ENCODE measurements at regions not wholly inside any gene's neighbourhood (a gene's known extent, or its start where the extent isn't known, plus 50 kb on each side); places are given as distances from the start of the nearest gene placed in this dataset.
A peak's percentile ranks its signal among the peaks of the same experiment; 100 is the strongest.
"Not testable (repeated sequence)": the region's sequence is repeated elsewhere in the genome, so short reads cannot be mapped to it uniquely, and the experiment has no call there.

GRCh38 chr5:158061451-158061850 lies 202.5 kb upstream of the CLINT1 start:
- no peak for DNase-seq (ENCODE audit: low spot score)

GRCh38 chr5:158060212-158060611 lies 201.3 kb upstream of the CLINT1 start:
- DNase-seq (ENCODE audit: low spot score) = no peak

GRCh38 chr5:158058208-158059120 lies 199.5 kb upstream of the CLINT1 start:
- no peak for DNase-seq (ENCODE audit: low spot score)

- DNase-seq (ENCODE audit: low spot score) = no peak
These were observed 197.3 kb upstream of the CLINT1 start for GRCh38 chr5:158056130-158056825.

- no peak for DNase-seq (ENCODE audit: low spot score)
These were observed 196.2 kb upstream of the CLINT1 start for GRCh38 chr5:158055111-158055501.

- DNase-seq (ENCODE audit: low spot score) = peak; percentile 40
These were observed 195.5 kb upstream of the CLINT1 start for GRCh38 chr5:158054223-158055110.

GRCh38 chr5:158051036-158051435 lies 192.1 kb upstream of the CLINT1 start:
- DNase-seq (ENCODE audit: low spot score) = no peak

- DNase-seq (ENCODE audit: low spot score) = no peak
These were observed 191.5 kb upstream of the CLINT1 start for GRCh38 chr5:158050421-158050820.

GRCh38 chr5:158049459-158049858 lies 190.5 kb upstream of the CLINT1 start:
- DNase-seq (ENCODE audit: low spot score) = no peak

- no peak for DNase-seq (ENCODE audit: low spot score)
These were observed 186.8 kb upstream of the CLINT1 start for GRCh38 chr5:158045696-158046095.

- no peak for DNase-seq (ENCODE audit: low spot score)
These were observed 181.0 kb upstream of the CLINT1 start for GRCh38 chr5:158039911-158040347.

- no peak for DNase-seq (ENCODE audit: low spot score)
These were observed 180.5 kb upstream of the CLINT1 start for GRCh38 chr5:158039441-158039840.

GRCh38 chr5:158036983-158037595 lies 178.1 kb upstream of the CLINT1 start:
- DNase-seq (ENCODE audit: low spot score) = not testable (repeated sequence)

GRCh38 chr5:158034586-158034985 lies 175.6 kb upstream of the CLINT1 start:
- DNase-seq (ENCODE audit: low spot score) = not testable (repeated sequence)

GRCh38 chr5:158033724-158034123 lies 174.8 kb upstream of the CLINT1 start:
- no peak for DNase-seq (ENCODE audit: low spot score)

- no peak for DNase-seq (ENCODE audit: low spot score)
These were observed 174.1 kb upstream of the CLINT1 start for GRCh38 chr5:158033076-158033475.

- no peak for DNase-seq (ENCODE audit: low spot score)
These were observed 173.3 kb upstream of the CLINT1 start for GRCh38 chr5:158032246-158032645.

GRCh38 chr5:158027806-158028775 lies 169.1 kb upstream of the CLINT1 start:
- no peak for DNase-seq (ENCODE audit: low spot score)

GRCh38 chr5:158026304-158027031 lies 167.5 kb upstream of the CLINT1 start:
- DNase-seq (ENCODE audit: low spot score) = no peak

GRCh38 chr5:158023266-158023665 lies 164.3 kb upstream of the CLINT1 start:
- no peak for DNase-seq (ENCODE audit: low spot score)
